Astrocyte (in vitro differentiated cells and primary cell): ENCODE measurements at regions not wholly inside any gene's neighbourhood (a gene's known extent, or its start where the extent isn't known, plus 50 kb on each side); places are given as distances from the start of the nearest gene placed in this dataset.

Experiments used
- DNase-seq: peaks from one replicate; pipeline ENCODE4 v3.0.0-alpha.2; 2010; ENCODE audit warnings: low read depth
- FAIRE-seq: peaks from 2 replicates; lab custom pipeline; 2011; peaks lifted over from hg19 to GRCh38; lab: Jason Lieb, UNC
- H2AFZ ChIP-seq: 2 replicates; pipeline ENCODE4 v1.6.0; 2012; ENCODE audit warnings: low read depth, low read length, inconsistent platforms
- H3K27ac ChIP-seq: 2 replicates; pipeline ENCODE4 v1.5.1; 2011; ENCODE audit warnings: low read depth, low read length, inconsistent platforms
- H3K27me3 ChIP-seq: 2 replicates; pipeline ENCODE4 v1.6.0; 2011; ENCODE audit warnings: low read length, inconsistent platforms; ENCODE audit not compliant: insufficient read depth
- H3K36me3 ChIP-seq: 2 replicates; pipeline ENCODE4 v1.5.1; 2011; ENCODE audit warnings: low read length, inconsistent platforms; ENCODE audit not compliant: insufficient read depth
- H3K4me1 ChIP-seq: 2 replicates; pipeline ENCODE4 v1.5.1; 2011; ENCODE audit warnings: low read length, inconsistent platforms; ENCODE audit not compliant: insufficient read depth
- H3K4me2 ChIP-seq: 2 replicates; pipeline ENCODE4 v1.6.0; 2012; ENCODE audit warnings: low read length, inconsistent platforms
- H3K4me3 ChIP-seq: 2 replicates; pipeline ENCODE4 v1.5.1; 2011; ENCODE audit warnings: low read depth, mild to moderate bottlenecking, low read length, inconsistent platforms; ENCODE audit not compliant: insufficient read depth
- H3K79me2 ChIP-seq: 2 replicates; pipeline ENCODE4 v1.6.0; 2012; ENCODE audit warnings: mild to moderate bottlenecking, low read length, inconsistent platforms; ENCODE audit not compliant: insufficient read depth
- H3K9ac ChIP-seq: 2 replicates; pipeline ENCODE4 v1.6.0; 2012; ENCODE audit warnings: mild to moderate bottlenecking, low read length, inconsistent platforms
- H3K9me3 ChIP-seq: 2 replicates; pipeline ENCODE4 v1.5.1; 2012; ENCODE audit warnings: low read depth, mild to moderate bottlenecking, low read length, inconsistent platforms; ENCODE audit not compliant: insufficient read depth
- H4K20me1 ChIP-seq: 2 replicates; pipeline ENCODE4 v1.6.0; 2012; ENCODE audit warnings: low read length, inconsistent platforms; ENCODE audit not compliant: insufficient read depth
- H3K27ac Mint-ChIP-seq: one replicate; pipeline ENCODE4 v1.8.0; 2021; ENCODE audit warnings: mild to moderate bottlenecking, mixed read lengths; ENCODE audit not compliant: unreplicated experiment
- H3K27me3 Mint-ChIP-seq: one replicate; pipeline ENCODE4 v1.8.0; 2021; ENCODE audit warnings: low read depth, mixed read lengths; ENCODE audit not compliant: unreplicated experiment
- H3K36me3 Mint-ChIP-seq: one replicate; pipeline ENCODE4 v1.8.0; 2021; ENCODE audit warnings: low read depth, mixed read lengths; ENCODE audit not compliant: unreplicated experiment
- H3K4me1 Mint-ChIP-seq: one replicate; pipeline ENCODE4 v1.8.0; 2021; ENCODE audit warnings: low read depth, mixed read lengths; ENCODE audit not compliant: unreplicated experiment
- H3K4me3 Mint-ChIP-seq: one replicate; pipeline ENCODE4 v1.8.0; 2021; ENCODE audit warnings: mild to moderate bottlenecking, moderate library complexity, mixed read lengths; ENCODE audit not compliant: unreplicated experiment
- H3K9me3 Mint-ChIP-seq: one replicate; pipeline ENCODE4 v1.8.0; 2021; ENCODE audit warnings: mild to moderate bottlenecking, mixed read lengths; ENCODE audit not compliant: unreplicated experiment
- CTCF ChIP-seq: IDR thresholded peaks from 2 replicates; pipeline ENCODE4 v1.5.1; 2011; ENCODE audit warnings: low read depth, mild to moderate bottlenecking, inconsistent platforms, low read length, moderate library complexity; ENCODE audit not compliant: insufficient read depth
- EZH2 ChIP-seq: IDR thresholded peaks from 2 replicates; pipeline ENCODE4 v1.6.1; 2012; ENCODE audit warnings: mild to moderate bottlenecking, low read length, inconsistent platforms; ENCODE audit not compliant: insufficient read depth

- Histone ChIP-seq H3K36me3 (no peaks in the 10 kb centered on the region), H3K27ac (no peak overlapping the region), H3K9me3 (no peaks in the 10 kb centered on the region), H3K4me3 (no peak overlapping the region), H2AFZ (no peak overlapping the region), H4K20me1 (no peaks in the 10 kb centered on the region), H3K4me2 (no peak overlapping the region), H3K27me3 (no peaks in the 10 kb centered on the region), H3K4me1 (peaks cover 6% of the 10 kb centered on the region), H3K79me2 (no peaks in the 10 kb centered on the region), H3K9ac (no peak overlapping the region)
- TF ChIP-seq CTCF (no peak), EZH2 (no peak)
- no peaks in the 10 kb centered on the region for H3K9me3 Mint-ChIP-seq
- DNase-seq (no peak), FAIRE-seq (no peak)
- no peaks in the 10 kb centered on the region for H3K36me3 Mint-ChIP-seq
- peaks cover 8% of the 10 kb centered on the region for H3K4me1 Mint-ChIP-seq
- no peak overlapping the region for H3K4me3 Mint-ChIP-seq
- peaks cover 6% of the 10 kb centered on the region for H3K27me3 Mint-ChIP-seq
- H3K27ac Mint-ChIP-seq: no peak overlapping the region
Observed at GRCh38 chr7:116618338-116619128, 53.5 kb upstream of the MET start.

- H3K4me3 ChIP-seq: no peak overlapping the region
Observed at GRCh38 chr7:116621649-116622048, 50.3 kb upstream of the MET start.

More at GRCh38 chr7:116621649-116622048, 50.3 kb upstream of the MET start:
- no peak for DNase-seq
- Mint-ChIP-seq H3K4me1 (peaks cover 2% of the 10 kb centered on the region), H3K9me3 (no peaks in the 10 kb centered on the region), H3K27me3 (peaks cover 20% of the 10 kb centered on the region), H3K27ac (no peak overlapping the region), H3K36me3 (no peaks in the 10 kb centered on the region), H3K4me3 (no peak overlapping the region)
- H3K4me1 ChIP-seq: peaks cover 2% of the 10 kb centered on the region
- no peaks in the 10 kb centered on the region for H3K36me3 ChIP-seq
- no peaks in the 10 kb centered on the region for H3K79me2 ChIP-seq
- TF ChIP-seq EZH2: no peak
- no peak for TF ChIP-seq CTCF
- H3K4me2 ChIP-seq: no peak overlapping the region
- no peak for FAIRE-seq
- H4K20me1 ChIP-seq: no peaks in the 10 kb centered on the region
- no peak overlapping the region for H3K27ac ChIP-seq
- H3K27me3 ChIP-seq: no peaks in the 10 kb centered on the region
- H2AFZ ChIP-seq: no peak overlapping the region
- H3K9me3 ChIP-seq: no peaks in the 10 kb centered on the region
- no peak overlapping the region for H3K9ac ChIP-seq
